22Rv1 (cell line): ENCODE measurements at regions not wholly inside any gene's neighbourhood (a gene's known extent, or its start where the extent isn't known, plus 50 kb on each side); places are given as distances from the start of the nearest gene placed in this dataset.

Experiments
- ZFX ChIP-seq: fragments of 450-650 bp; IDR thresholded peaks from 2 replicates; pipeline ENCODE4 v1.6.1; 2017; ENCODE audit warnings: antibody characterized with exemption, borderline replicate concordance
- TF ChIP-seq, protein P1 (sequence below): fragments of 450-650 bp; IDR thresholded peaks from 2 replicates; pipeline ENCODE4 v1.5.1; 2017; ENCODE audit warnings: mild to moderate bottlenecking

DNA sequence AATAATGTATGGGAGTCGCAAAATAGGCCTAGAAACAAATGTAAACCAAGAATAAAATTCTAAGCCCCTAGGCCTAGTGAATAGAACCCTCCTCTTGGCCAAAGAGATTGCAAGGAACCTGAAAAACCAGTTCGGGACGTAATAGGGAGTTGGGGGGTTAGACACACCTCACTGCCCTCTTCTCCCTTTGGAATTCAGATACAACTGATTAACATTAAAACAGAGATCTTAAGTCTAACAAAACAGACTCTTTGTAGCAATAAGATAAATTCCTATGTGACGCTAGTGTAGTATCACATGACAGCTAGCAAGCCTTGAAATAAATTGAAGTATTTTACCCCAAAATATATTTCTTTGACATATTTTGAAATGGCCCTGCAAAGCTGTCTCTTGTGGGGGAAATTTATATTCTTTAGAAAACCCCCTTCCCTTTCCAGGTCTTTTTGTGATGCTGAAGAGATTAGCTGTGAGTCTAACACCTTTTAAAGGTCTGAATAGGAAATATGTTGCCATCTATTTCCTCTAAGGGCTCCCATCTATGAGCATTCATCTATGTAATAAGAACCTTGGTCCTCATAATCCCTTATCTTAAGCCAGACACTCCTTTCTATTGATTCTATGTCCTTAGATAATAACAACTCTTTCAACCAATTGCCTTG, 623.4 kb upstream of the NRG3 start:
- TF ChIP-seq, protein P1, sequence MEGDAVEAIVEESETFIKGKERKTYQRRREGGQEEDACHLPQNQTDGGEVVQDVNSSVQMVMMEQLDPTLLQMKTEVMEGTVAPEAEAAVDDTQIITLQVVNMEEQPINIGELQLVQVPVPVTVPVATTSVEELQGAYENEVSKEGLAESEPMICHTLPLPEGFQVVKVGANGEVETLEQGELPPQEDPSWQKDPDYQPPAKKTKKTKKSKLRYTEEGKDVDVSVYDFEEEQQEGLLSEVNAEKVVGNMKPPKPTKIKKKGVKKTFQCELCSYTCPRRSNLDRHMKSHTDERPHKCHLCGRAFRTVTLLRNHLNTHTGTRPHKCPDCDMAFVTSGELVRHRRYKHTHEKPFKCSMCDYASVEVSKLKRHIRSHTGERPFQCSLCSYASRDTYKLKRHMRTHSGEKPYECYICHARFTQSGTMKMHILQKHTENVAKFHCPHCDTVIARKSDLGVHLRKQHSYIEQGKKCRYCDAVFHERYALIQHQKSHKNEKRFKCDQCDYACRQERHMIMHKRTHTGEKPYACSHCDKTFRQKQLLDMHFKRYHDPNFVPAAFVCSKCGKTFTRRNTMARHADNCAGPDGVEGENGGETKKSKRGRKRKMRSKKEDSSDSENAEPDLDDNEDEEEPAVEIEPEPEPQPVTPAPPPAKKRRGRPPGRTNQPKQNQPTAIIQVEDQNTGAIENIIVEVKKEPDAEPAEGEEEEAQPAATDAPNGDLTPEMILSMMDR: no peak
- no peak for TF ChIP-seq ZFX
